H1 (cell line): ENCODE measurements at regions not wholly inside any gene's neighbourhood (a gene's known extent, or its start where the extent isn't known, plus 50 kb on each side); places are given as distances from the start of the nearest gene placed in this dataset.

Experiments
- CTCF ChIA-PET: fragments of 300-600 bp; sonication (Branson Sonifier 250); formaldehyde crosslinking; loops from one replicate; lab custom pipeline; 2021; ENCODE audit not compliant: partially characterized antibody; lab: Charles Lee
- POLR2A ChIA-PET: fragments of 300-600 bp; sonication (Branson Sonifier 250); formaldehyde crosslinking; loops from one replicate; lab custom pipeline; 2021; ENCODE audit warnings: inconsistent platforms; ENCODE audit not compliant: partially characterized antibody; lab: Charles Lee
- DNase-seq, 2 experiments: peaks; one replicate each; pipeline versions ENCODE4 v3.0.0 to v3.0.0-alpha.2; 2010 to 2022; ENCODE audit warnings: low spot score in 2 of 2, low read depth in 1 of 2, mixed read lengths in 1 of 2
- FAIRE-seq: peaks from 2 replicates; lab custom pipeline; 2011; peaks lifted over from hg19 to GRCh38; lab: Jason Lieb, UNC
- H2AFZ ChIP-seq: 2 replicates; pipeline ENCODE4 v1.8.1; 2012; ENCODE audit warnings: low read length, inconsistent platforms
- H2AK5ac ChIP-seq: 2 replicates; pipeline ENCODE4 v1.6.1; 2013; ENCODE audit warnings: low read depth, low read length
- H2BK120ac ChIP-seq: replicated peaks from 2 replicates; pipeline ENCODE3; 2013; ENCODE audit warnings: low read depth, low read length, inconsistent platforms
- H2BK12ac ChIP-seq: 2 replicates; pipeline ENCODE4 v1.6.1; 2013; ENCODE audit warnings: low read depth, low read length
- H2BK15ac ChIP-seq: 2 replicates; pipeline ENCODE4 v1.6.1; 2013; ENCODE audit warnings: low read length
- H2BK20ac ChIP-seq: 2 replicates; pipeline ENCODE4 v1.6.1; 2013; ENCODE audit warnings: low read length
- H2BK5ac ChIP-seq: 2 replicates; pipeline ENCODE4 v1.6.1; 2013; ENCODE audit warnings: low read depth, low read length
- H3K14ac ChIP-seq: 2 replicates; pipeline ENCODE4 v1.6.1; 2013; ENCODE audit warnings: inconsistent platforms; ENCODE audit not compliant: insufficient read length
- H3K18ac ChIP-seq: 2 replicates; pipeline ENCODE4 v1.6.1; 2013; ENCODE audit warnings: low read length; ENCODE audit errors: extremely low read depth
- H3K23ac ChIP-seq: 2 replicates; pipeline ENCODE4 v1.6.1; 2013; ENCODE audit warnings: inconsistent platforms; ENCODE audit not compliant: insufficient read length
- H3K23me2 ChIP-seq: 2 replicates; pipeline ENCODE4 v1.6.1; 2013; ENCODE audit warnings: low read depth, low read length
- H3K27ac ChIP-seq: 2 replicates; pipeline ENCODE4 v1.6.1; 2011; ENCODE audit warnings: low read depth, low read length, inconsistent platforms
- H3K27me3 ChIP-seq, 4 experiments: replicated peaks in 1 of 4; 1 replicate in 1 of 4; 2 replicates in 3 of 4; pipeline versions ENCODE4 v1.6.1 to v1.8.1; 2011 to 2013; ENCODE audit warnings: low read length in 3 of 4, mild to moderate bottlenecking in 3 of 4, inconsistent platforms in 2 of 4, mixed read lengths in 2 of 4, moderate library complexity in 1 of 4; ENCODE audit not compliant: control insufficient read depth in 3 of 4, insufficient read depth in 3 of 4; ENCODE audit errors: extremely low read depth in 1 of 4
- H3K36me3 ChIP-seq, 4 experiments: 2 replicates each; pipeline versions ENCODE4 v1.6.1 to v1.8.1; 2011 to 2013; ENCODE audit warnings: mild to moderate bottlenecking in 4 of 4, low read length in 3 of 4, moderate library complexity in 2 of 4, control low read depth in 1 of 4, inconsistent platforms in 1 of 4; ENCODE audit not compliant: insufficient read depth in 4 of 4, control insufficient read depth in 2 of 4
- H3K4ac ChIP-seq: replicated peaks from 2 replicates; pipeline ENCODE3; 2013; ENCODE audit warnings: low read length, low read depth, mixed read lengths, inconsistent platforms; ENCODE audit not compliant: insufficient read length
- H3K4me1 ChIP-seq, 4 experiments: replicated peaks in 1 of 4; 1 replicate in 1 of 4; 2 replicates in 3 of 4; pipeline versions ENCODE4 v1.6.1 to v1.8.1; 2011 to 2013; ENCODE audit warnings: low read length in 3 of 4, inconsistent platforms in 2 of 4, mixed read lengths in 1 of 4; ENCODE audit not compliant: insufficient read depth in 4 of 4, control insufficient read depth in 3 of 4
- H3K4me2 ChIP-seq, 2 experiments: 2 replicates each; pipeline versions ENCODE4 v1.6.1 to v1.8.1; 2011 to 2013; ENCODE audit warnings: low read depth in 2 of 2, low read length in 2 of 2, control low read depth in 1 of 2, inconsistent platforms in 1 of 2, mild to moderate bottlenecking in 1 of 2; ENCODE audit not compliant: insufficient read depth in 1 of 2
- H3K4me3 ChIP-seq, 4 experiments: fragments of 200-600, 300-600 bp in 1 of 4; sonication (generic), shearing (Covaris generic), sonication (Bioruptor Twin) in 1 of 4; 2 replicates each; pipeline versions ENCODE4 v1.5.1 to v1.8.1; 2011 to 2016; ENCODE audit warnings: low read length in 4 of 4, low read depth in 3 of 4, control low read depth in 2 of 4, inconsistent platforms in 2 of 4, mild to moderate bottlenecking in 2 of 4, mixed read lengths in 1 of 4, moderate library complexity in 1 of 4; ENCODE audit not compliant: insufficient read depth in 2 of 4; ENCODE audit errors: extremely low read depth in 1 of 4
- H3K56ac ChIP-seq: replicated peaks from 2 replicates; pipeline ENCODE3; 2013; ENCODE audit warnings: low read depth, mild to moderate bottlenecking, mixed read lengths, low read length, inconsistent platforms; ENCODE audit not compliant: insufficient read length
- H3K79me1 ChIP-seq: 2 replicates; pipeline ENCODE4 v1.6.1; 2013; ENCODE audit warnings: low read depth, low read length, control low read depth
- H3K79me2 ChIP-seq, 2 experiments: 2 replicates each; pipeline versions ENCODE4 v1.6.1 to v1.8.1; 2012 to 2013; ENCODE audit warnings: low read length in 2 of 2, mild to moderate bottlenecking in 2 of 2, inconsistent platforms in 1 of 2; ENCODE audit not compliant: insufficient read depth in 2 of 2, control insufficient read depth in 1 of 2
- H3K9ac ChIP-seq, 4 experiments: replicated peaks in 1 of 4; 1 replicate in 1 of 4; 2 replicates in 3 of 4; pipeline versions ENCODE4 v1.6.1 to v1.8.1; 2011 to 2013; ENCODE audit warnings: low read depth in 3 of 4, low read length in 3 of 4, control low read depth in 2 of 4, mild to moderate bottlenecking in 2 of 4, moderate library complexity in 2 of 4, inconsistent platforms in 1 of 4; ENCODE audit errors: extremely low read depth in 1 of 4
- H3K9me3 ChIP-seq, 2 experiments: 2 replicates each; pipeline versions ENCODE4 v1.6.1 to v1.8.1; 2012 to 2013; ENCODE audit warnings: mild to moderate bottlenecking in 2 of 2, moderate library complexity in 2 of 2, control low read depth in 1 of 2, inconsistent platforms in 1 of 2, low read depth in 1 of 2, low read length in 1 of 2, mixed read lengths in 1 of 2; ENCODE audit not compliant: insufficient read depth in 2 of 2
- H4K20me1 ChIP-seq, 2 experiments: replicated peaks in 1 of 2; 2 replicates each; pipeline versions ENCODE3 to v1.8.1; 2011 to 2013; ENCODE audit warnings: inconsistent platforms in 2 of 2, low read length in 2 of 2, mild to moderate bottlenecking in 1 of 2; ENCODE audit not compliant: insufficient read depth in 2 of 2, control insufficient read depth in 1 of 2
- H4K5ac ChIP-seq: 2 replicates; pipeline ENCODE4 v1.6.1; 2013; ENCODE audit warnings: low read length, low read depth, mixed read lengths, inconsistent platforms; ENCODE audit not compliant: insufficient read length
- H4K8ac ChIP-seq: 2 replicates; pipeline ENCODE4 v1.8.0; 2013; ENCODE audit warnings: mild to moderate bottlenecking, moderate library complexity, low read length, inconsistent platforms; ENCODE audit not compliant: insufficient read depth; ENCODE audit errors: extremely low read depth
- H4K91ac ChIP-seq: replicated peaks from 2 replicates; pipeline ENCODE3; 2013; ENCODE audit warnings: low read length, mixed read lengths, inconsistent platforms; ENCODE audit not compliant: insufficient read length
- BACH1 ChIP-seq: IDR thresholded peaks from 2 replicates; pipeline ENCODE4 v1.6.1; 2012; ENCODE audit warnings: low read length, improper control_type of control experiment
- BCL11A ChIP-seq, 2 experiments: IDR thresholded peaks; one replicate each; pipeline ENCODE4 v1.6.1; 2011; ENCODE audit warnings: low read depth in 2 of 2, low read length in 2 of 2, mild to moderate bottlenecking in 2 of 2
- BRCA1 ChIP-seq: IDR thresholded peaks from 2 replicates; pipeline ENCODE4 v1.6.1; 2012; ENCODE audit warnings: low read depth, low read length, improper control_type of control experiment
- CEBPB ChIP-seq: IDR thresholded peaks from 2 replicates; pipeline ENCODE4 v1.6.1; 2012; ENCODE audit warnings: low read depth, low read length
- CTBP2 ChIP-seq: IDR thresholded peaks from 2 replicates; pipeline ENCODE4 v1.7.0; 2011; ENCODE audit warnings: borderline replicate concordance, mild to moderate bottlenecking, moderate library complexity, mixed read lengths, low read length; ENCODE audit not compliant: insufficient read depth, insufficient read length
- FOSL1 ChIP-seq: IDR thresholded peaks from 2 replicates; pipeline ENCODE4 v1.6.1; 2011; ENCODE audit warnings: mild to moderate bottlenecking, low read depth, low read length, moderate library complexity; ENCODE audit not compliant: insufficient read depth
- GTF2F1 ChIP-seq: IDR thresholded peaks from 2 replicates; pipeline ENCODE4 v1.6.1; 2012; ENCODE audit warnings: low read depth, low read length, improper control_type of control experiment, borderline replicate concordance
- HDAC2 ChIP-seq, 2 experiments: fragments of 300-600 bp in 1 of 2; sonication (generic) in 1 of 2; IDR thresholded peaks; 2 replicates each; pipeline ENCODE4 v1.6.1; 2011 to 2012; ENCODE audit warnings: low read depth in 2 of 2, low read length in 2 of 2, mild to moderate bottlenecking in 2 of 2, moderate library complexity in 2 of 2, borderline replicate concordance in 1 of 2, inconsistent platforms in 1 of 2
- NRF1 ChIP-seq: IDR thresholded peaks from 2 replicates; pipeline ENCODE4 v1.6.1; 2011; ENCODE audit warnings: mild to moderate bottlenecking, low read depth, low read length, improper control_type of control experiment
- PHF8 ChIP-seq: fragments of 200-600 bp; sonication (generic); conservative IDR thresholded peaks from 2 replicates; pipeline ENCODE4 v1.7.1; 2012; ENCODE audit warnings: low read depth, mild to moderate bottlenecking, inconsistent platforms, low read length, moderate library complexity
- POU5F1 ChIP-seq: IDR thresholded peaks from 2 replicates; pipeline ENCODE4 v1.6.1; 2011; ENCODE audit warnings: low read depth, mild to moderate bottlenecking, low read length, moderate library complexity
- RXRA ChIP-seq: IDR thresholded peaks from 2 replicates; pipeline ENCODE4 v1.6.1; 2011; ENCODE audit warnings: low read depth, mild to moderate bottlenecking, low read length, moderate library complexity; ENCODE audit not compliant: insufficient read depth
- SP2 ChIP-seq: IDR thresholded peaks from 2 replicates; pipeline ENCODE4 v1.6.1; 2012; ENCODE audit warnings: mild to moderate bottlenecking, low read length, inconsistent platforms
- TBP ChIP-seq: IDR thresholded peaks from 2 replicates; pipeline ENCODE4 v1.6.1; 2011; ENCODE audit warnings: low read depth, low read length, improper control_type of control experiment
- WGBS, 2 experiments: shearing (Covaris generic) in 1 of 2; methylation state at CpG; one replicate each; pipeline versions ENCODE4 v1.1.6 to v1.1.7; 2013 to 2015; ENCODE audit warnings: low lambda C conversion rate in 2 of 2, mixed read lengths in 2 of 2, inconsistent platforms in 1 of 2, low coverage in 1 of 2, missing lambda C conversion rate in 1 of 2; ENCODE audit not compliant: insufficient replicate concordance in 2 of 2, insufficient coverage in 1 of 2, insufficient read length in 1 of 2; ENCODE audit errors: extremely low coverage in 1 of 2, missing lambda C conversion rate in 1 of 2; 5-methylcytosine and 5-hydroxymethylcytosine counted together
- TF ChIP-seq, protein P1 (sequence below): IDR thresholded peaks from 2 replicates; pipeline ENCODE4 v1.6.1; 2012; ENCODE audit warnings: inconsistent platforms

DNA sequence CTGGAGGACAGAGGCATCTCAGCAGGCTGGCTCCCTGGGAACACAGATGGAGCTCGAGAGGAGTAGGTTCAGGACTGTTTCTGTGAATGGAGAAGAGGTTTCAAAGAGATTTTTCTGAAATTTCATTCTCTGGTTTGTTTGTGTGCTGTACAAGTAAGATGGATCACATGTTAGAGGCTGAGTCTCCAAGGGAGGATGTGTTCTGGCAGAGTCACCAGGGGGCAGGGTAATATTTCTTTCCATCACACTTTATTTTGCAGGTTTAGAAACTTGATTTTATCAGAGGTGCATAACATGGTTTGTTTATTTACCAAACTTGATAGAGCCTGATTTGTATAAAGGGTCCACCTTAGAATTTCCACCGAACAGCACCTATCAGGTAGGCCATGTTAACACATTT, 69.2 kb upstream of the ARL15 start:
- Histone ChIP-seq H4K20me1 (no peaks in the 10 kb centered on the region), H2BK120ac (no peak overlapping the region), H2BK20ac (no peak overlapping the region), H3K79me2 (no peaks in the 10 kb centered on the region), H3K14ac (no peak overlapping the region), H3K18ac (no peak overlapping the region), H2BK15ac (no peak overlapping the region), H3K56ac (no peak overlapping the region), H3K4ac (no peak overlapping the region), H4K8ac (no peak overlapping the region), H3K4me3 (no peak overlapping the region), H2BK5ac (no peak overlapping the region), H3K9me3 (peaks cover 5 to 19% of the 10 kb centered on the region in 2 experiments; a peak in 2 of 4 replicates), H3K27me3 (no peaks in the 10 kb centered on the region), H3K23ac (no peak overlapping the region), H3K27ac (no peak overlapping the region), H3K4me2 (no peak overlapping the region), H4K91ac (no peak overlapping the region), H3K9ac (no peak overlapping the region), H3K23me2 (no peaks in the 10 kb centered on the region), H2AK5ac (no peak overlapping the region), H2BK12ac (no peak overlapping the region), H3K79me1 (no peaks in the 10 kb centered on the region), H3K4me1 (no peaks in the 10 kb centered on the region), H2AFZ (no peak overlapping the region), H4K5ac (no peak overlapping the region), H3K36me3 (peaks cover 0 to 2% (median 0%) of the 10 kb centered on the region in 4 experiments; a peak in 1 of 8 replicates)
- WGBS, 2 experiments: 95% methylated on average over 2 of the region's 2 CpGs; no CpG with 5 or more reads in 1 of the 2 experiments
- CTCF ChIA-PET: no interaction called here
- FAIRE-seq (no peak), DNase-seq (no peak)
- POLR2A ChIA-PET: no interaction called here
- TF ChIP-seq POU5F1 (no peak), NRF1 (no peak), FOSL1 (no peak), PHF8 (no peak), HDAC2 (IDR thresholded peaks at IDR 0.05; ENCODE audit: borderline replicate concordance in 1 of 2, low read depth in 2 of 2, low read length in 2 of 2) (no peak), BACH1 (no peak), TBP (no peak), SP2 (no peak), RXRA (no peak), GTF2F1 (no peak), BRCA1 (no peak), CTBP2 (no peak), CEBPB (no peak), BCL11A (IDR thresholded peaks at IDR 0.05; ENCODE audit: low read depth in 2 of 2, low read length in 2 of 2) (no peak)
- TF ChIP-seq, protein P1, sequence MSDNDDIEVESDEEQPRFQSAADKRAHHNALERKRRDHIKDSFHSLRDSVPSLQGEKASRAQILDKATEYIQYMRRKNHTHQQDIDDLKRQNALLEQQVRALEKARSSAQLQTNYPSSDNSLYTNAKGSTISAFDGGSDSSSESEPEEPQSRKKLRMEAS: no peak
